GM12872 (cell line): ENCODE measurements at regions not wholly inside any gene's neighbourhood (a gene's known extent, or its start where the extent isn't known, plus 50 kb on each side); places are given as distances from the start of the nearest gene placed in this dataset.

Source experiments
- CTCF ChIP-seq: IDR thresholded peaks from 3 replicates; pipeline ENCODE4 v1.5.1; 2011; ENCODE audit warnings: low read depth, mild to moderate bottlenecking, low read length, moderate library complexity; ENCODE audit not compliant: insufficient read depth

- TF ChIP-seq CTCF = no peak
Observed at GRCh38 chr1:88035578-88035977, 648.5 kb upstream of the PKN2 start.

GRCh38 chr1:88036345-88037014, 647.6 kb upstream of the PKN2 start:
- TF ChIP-seq CTCF = no peak

- no peak for TF ChIP-seq CTCF
Observed at GRCh38 chr1:88039240-88039639, 644.8 kb upstream of the PKN2 start.

- no peak for TF ChIP-seq CTCF
Observed at GRCh38 chr1:88043834-88044233, 640.2 kb upstream of the PKN2 start.

GRCh38 chr1:88052167-88052566, 631.9 kb upstream of the PKN2 start:
- no peak for TF ChIP-seq CTCF

GRCh38 chr1:88053065-88053464, 631.0 kb upstream of the PKN2 start:
- no peak for TF ChIP-seq CTCF

GRCh38 chr1:88056881-88057280, 627.2 kb upstream of the PKN2 start:
- TF ChIP-seq CTCF = no peak
